Activated CD4-positive, alpha-beta memory T cell treated with anti-CD3 and anti-CD28 coated beads, Interleukin-2, amount 10 ng/mL, durations not matched to agents 7 days and 5 days (primary cell): ENCODE measurements at regions not wholly inside any gene's neighbourhood (a gene's known extent, or its start where the extent isn't known, plus 50 kb on each side); places are given as distances from the start of the nearest gene placed in this dataset.
"Not testable (repeated sequence)": the region's sequence is repeated elsewhere in the genome, so short reads cannot be mapped to it uniquely, and the experiment has no call there.

ENCODE experiments used
- CTCF ChIA-PET: fragments of 350-600 bp; sonication (Branson Sonifier 250); formaldehyde crosslinking; loops from one replicate; lab custom pipeline; 2021; ENCODE audit warnings: antibody characterized with exemption, inconsistent platforms; lab: Charles Lee
- POLR2A ChIA-PET: fragments of 350-600 bp; sonication (Branson Sonifier 250); formaldehyde crosslinking; loops from one replicate; lab custom pipeline; 2021; ENCODE audit warnings: antibody characterized with exemption; lab: Charles Lee
- DNase-seq: peaks from one replicate; pipeline ENCODE4 v3.0.0-alpha.2; 2020
- H3K27ac Mint-ChIP-seq: one replicate; pipeline ENCODE4 v1.8.0; 2021; ENCODE audit warnings: mild to moderate bottlenecking, mixed read lengths
- H3K27me3 Mint-ChIP-seq: one replicate; pipeline ENCODE4 v1.8.0; 2021; ENCODE audit warnings: mixed read lengths
- H3K36me3 Mint-ChIP-seq: one replicate; pipeline ENCODE4 v1.8.0; 2021; ENCODE audit warnings: low read depth, mixed read lengths
- H3K4me1 Mint-ChIP-seq: one replicate; pipeline ENCODE4 v1.8.0; 2021; ENCODE audit warnings: mixed read lengths
- H3K4me3 Mint-ChIP-seq: one replicate; pipeline ENCODE4 v1.8.0; 2021; ENCODE audit warnings: mild to moderate bottlenecking, mixed read lengths
- H3K9me3 Mint-ChIP-seq: one replicate; pipeline ENCODE4 v1.8.0; 2021; ENCODE audit warnings: mixed read lengths

- POLR2A ChIA-PET = no interaction called here
- no peak for DNase-seq
- Mint-ChIP-seq H3K9me3 (no peaks in the 10 kb centered on the region), H3K36me3 (no peaks in the 10 kb centered on the region), H3K27me3 (no peaks in the 10 kb centered on the region), H3K4me3 (no peak overlapping the region), H3K4me1 (no peaks in the 10 kb centered on the region), H3K27ac (no peak overlapping the region)
- CTCF ChIA-PET = no interaction called here
Observed at GRCh38 chr16:54985156-54985555, 54.5 kb downstream of the IRX5 start.

GRCh38 chr16:54985668-54986067 lies 55.0 kb downstream of the IRX5 start:
- ChIA-PET CTCF (no interaction called here), POLR2A (no interaction called here)
- Mint-ChIP-seq H3K27ac (no peak overlapping the region), H3K4me3 (no peak overlapping the region), H3K4me1 (no peaks in the 10 kb centered on the region), H3K27me3 (no peaks in the 10 kb centered on the region), H3K9me3 (no peaks in the 10 kb centered on the region), H3K36me3 (no peaks in the 10 kb centered on the region)
- no peak for DNase-seq

GRCh38 chr16:54986409-54986808 lies 55.7 kb downstream of the IRX5 start:
- ChIA-PET POLR2A (no interaction called here), CTCF (no interaction called here)
- H3K9me3 Mint-ChIP-seq = no peaks in the 10 kb centered on the region
- no peaks in the 10 kb centered on the region for H3K36me3 Mint-ChIP-seq
- no peaks in the 10 kb centered on the region for H3K27me3 Mint-ChIP-seq
- no peak overlapping the region for H3K4me3 Mint-ChIP-seq
- no peak for DNase-seq
- H3K27ac Mint-ChIP-seq = no peak overlapping the region
- H3K4me1 Mint-ChIP-seq = no peaks in the 10 kb centered on the region

GRCh38 chr16:54987081-54987480 lies 56.4 kb downstream of the IRX5 start:
- Mint-ChIP-seq H3K27ac (no peak overlapping the region), H3K4me1 (no peaks in the 10 kb centered on the region), H3K27me3 (no peaks in the 10 kb centered on the region), H3K4me3 (no peak overlapping the region), H3K9me3 (no peaks in the 10 kb centered on the region), H3K36me3 (no peaks in the 10 kb centered on the region)
- POLR2A ChIA-PET = no interaction called here
- DNase-seq = no peak
- CTCF ChIA-PET = no interaction called here

GRCh38 chr16:54991525-54991924 lies 60.9 kb downstream of the IRX5 start:
- no peaks in the 10 kb centered on the region for H3K4me1 Mint-ChIP-seq
- CTCF ChIA-PET = no interaction called here
- H3K27ac Mint-ChIP-seq = no peak overlapping the region
- POLR2A ChIA-PET = no interaction called here
- DNase-seq = no peak
- H3K27me3 Mint-ChIP-seq = no peaks in the 10 kb centered on the region
- no peak overlapping the region for H3K4me3 Mint-ChIP-seq
- H3K9me3 Mint-ChIP-seq = no peaks in the 10 kb centered on the region
- no peaks in the 10 kb centered on the region for H3K36me3 Mint-ChIP-seq

- CTCF ChIA-PET, H3K4me1 Mint-ChIP-seq, H3K27me3 Mint-ChIP-seq, H3K36me3 Mint-ChIP-seq, DNase-seq, POLR2A ChIA-PET, H3K27ac Mint-ChIP-seq, H3K9me3 Mint-ChIP-seq, H3K4me3 Mint-ChIP-seq: not testable (repeated sequence)
Observed at GRCh38 chr16:54991946-54992345, 61.3 kb downstream of the IRX5 start.

GRCh38 chr16:54993106-54993895 lies 62.6 kb downstream of the IRX5 start:
- Mint-ChIP-seq H3K36me3 (no peaks in the 10 kb centered on the region), H3K27me3 (no peaks in the 10 kb centered on the region), H3K9me3 (no peaks in the 10 kb centered on the region), H3K27ac (no peak overlapping the region), H3K4me3 (no peak overlapping the region), H3K4me1 (no peaks in the 10 kb centered on the region)
- no peak for DNase-seq
- ChIA-PET POLR2A (no interaction called here), CTCF (no interaction called here)

GRCh38 chr16:54996186-54996585 lies 65.5 kb downstream of the IRX5 start:
- no peaks in the 10 kb centered on the region for H3K4me1 Mint-ChIP-seq
- no peak for DNase-seq
- no peaks in the 10 kb centered on the region for H3K36me3 Mint-ChIP-seq
- CTCF ChIA-PET = no interaction called here
- no peak overlapping the region for H3K27ac Mint-ChIP-seq
- H3K4me3 Mint-ChIP-seq = no peak overlapping the region
- POLR2A ChIA-PET = no interaction called here
- no peaks in the 10 kb centered on the region for H3K27me3 Mint-ChIP-seq
- no peaks in the 10 kb centered on the region for H3K9me3 Mint-ChIP-seq

GRCh38 chr16:54998834-54999233 lies 68.2 kb downstream of the IRX5 start:
- CTCF ChIA-PET = no interaction called here
- no peaks in the 10 kb centered on the region for H3K36me3 Mint-ChIP-seq
- H3K27ac Mint-ChIP-seq = no peak overlapping the region
- DNase-seq = no peak
- no peaks in the 10 kb centered on the region for H3K27me3 Mint-ChIP-seq
- H3K4me1 Mint-ChIP-seq = no peaks in the 10 kb centered on the region
- H3K9me3 Mint-ChIP-seq = no peaks in the 10 kb centered on the region
- H3K4me3 Mint-ChIP-seq = no peak overlapping the region
- POLR2A ChIA-PET = no interaction called here

- H3K27me3 Mint-ChIP-seq = no peaks in the 10 kb centered on the region
- ChIA-PET CTCF (no interaction called here), POLR2A (no interaction called here)
- H3K9me3 Mint-ChIP-seq = no peaks in the 10 kb centered on the region
- no peaks in the 10 kb centered on the region for H3K36me3 Mint-ChIP-seq
- no peaks in the 10 kb centered on the region for H3K4me1 Mint-ChIP-seq
- DNase-seq = no peak
- no peak overlapping the region for H3K4me3 Mint-ChIP-seq
- no peak overlapping the region for H3K27ac Mint-ChIP-seq
Observed at GRCh38 chr16:54999481-54999880, 68.8 kb downstream of the IRX5 start.

- no peak for DNase-seq
- H3K4me3 Mint-ChIP-seq = no peak overlapping the region
- H3K27ac Mint-ChIP-seq = no peak overlapping the region
- ChIA-PET CTCF (no interaction called here), POLR2A (no interaction called here)
- H3K36me3 Mint-ChIP-seq = no peaks in the 10 kb centered on the region
- H3K4me1 Mint-ChIP-seq = no peaks in the 10 kb centered on the region
- H3K27me3 Mint-ChIP-seq = no peaks in the 10 kb centered on the region
- H3K9me3 Mint-ChIP-seq = no peaks in the 10 kb centered on the region
Observed at GRCh38 chr16:55000595-55000994, 69.9 kb downstream of the IRX5 start.

- H3K27ac Mint-ChIP-seq = no peak overlapping the region
- ChIA-PET CTCF (no interaction called here), POLR2A (no interaction called here)
- H3K4me3 Mint-ChIP-seq = no peak overlapping the region
- no peaks in the 10 kb centered on the region for H3K27me3 Mint-ChIP-seq
- H3K9me3 Mint-ChIP-seq = no peaks in the 10 kb centered on the region
- no peaks in the 10 kb centered on the region for H3K4me1 Mint-ChIP-seq
- DNase-seq = no peak
- no peaks in the 10 kb centered on the region for H3K36me3 Mint-ChIP-seq
Observed at GRCh38 chr16:55001931-55002330, 71.3 kb downstream of the IRX5 start.

- no peaks in the 10 kb centered on the region for H3K4me1 Mint-ChIP-seq
- CTCF ChIA-PET = no interaction called here
- no peaks in the 10 kb centered on the region for H3K9me3 Mint-ChIP-seq
- no peaks in the 10 kb centered on the region for H3K36me3 Mint-ChIP-seq
- no peaks in the 10 kb centered on the region for H3K27me3 Mint-ChIP-seq
- H3K4me3 Mint-ChIP-seq = no peak overlapping the region
- POLR2A ChIA-PET = no interaction called here
- DNase-seq = no peak
- no peak overlapping the region for H3K27ac Mint-ChIP-seq
Observed at GRCh38 chr16:55002419-55002818, 71.8 kb downstream of the IRX5 start.

GRCh38 chr16:55003306-55003705 lies 72.6 kb downstream of the IRX5 start:
- H3K4me1 Mint-ChIP-seq = no peaks in the 10 kb centered on the region
- ChIA-PET POLR2A (no interaction called here), CTCF (no interaction called here)
- no peaks in the 10 kb centered on the region for H3K9me3 Mint-ChIP-seq
- no peak for DNase-seq
- H3K4me3 Mint-ChIP-seq = no peak overlapping the region
- H3K27ac Mint-ChIP-seq = no peak overlapping the region
- no peaks in the 10 kb centered on the region for H3K36me3 Mint-ChIP-seq
- no peaks in the 10 kb centered on the region for H3K27me3 Mint-ChIP-seq
